ENCODE measurements at regions not wholly inside any gene's neighbourhood (a gene's known extent, or its start where the extent isn't known, plus 50 kb on each side); places are given as distances from the start of the nearest gene placed in this dataset.

DNA sequence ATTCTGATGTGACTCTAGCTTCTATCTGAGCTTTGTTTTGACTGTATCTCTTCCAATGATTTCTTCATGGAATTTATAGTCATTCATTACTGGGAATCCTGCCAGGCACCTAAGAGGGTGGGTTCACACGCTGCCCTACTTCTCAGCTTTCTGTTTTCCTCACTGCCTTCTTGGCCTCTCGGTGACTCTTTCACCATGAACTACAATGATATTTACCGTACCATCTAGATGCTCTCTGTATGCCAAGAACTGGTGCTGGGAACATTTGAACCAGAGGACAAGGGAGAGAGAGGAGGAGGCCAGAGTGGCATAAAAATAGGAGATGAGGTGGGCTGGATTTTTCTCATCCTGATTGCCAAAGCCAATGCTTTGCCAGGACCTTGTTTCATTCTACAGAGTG, 280.0 kb upstream of the P2RY1 start:
- TF ChIP-seq POLR2A (IDR thresholded peaks at IDR 0.05): no peak
- TF ChIP-seq, protein P1, sequence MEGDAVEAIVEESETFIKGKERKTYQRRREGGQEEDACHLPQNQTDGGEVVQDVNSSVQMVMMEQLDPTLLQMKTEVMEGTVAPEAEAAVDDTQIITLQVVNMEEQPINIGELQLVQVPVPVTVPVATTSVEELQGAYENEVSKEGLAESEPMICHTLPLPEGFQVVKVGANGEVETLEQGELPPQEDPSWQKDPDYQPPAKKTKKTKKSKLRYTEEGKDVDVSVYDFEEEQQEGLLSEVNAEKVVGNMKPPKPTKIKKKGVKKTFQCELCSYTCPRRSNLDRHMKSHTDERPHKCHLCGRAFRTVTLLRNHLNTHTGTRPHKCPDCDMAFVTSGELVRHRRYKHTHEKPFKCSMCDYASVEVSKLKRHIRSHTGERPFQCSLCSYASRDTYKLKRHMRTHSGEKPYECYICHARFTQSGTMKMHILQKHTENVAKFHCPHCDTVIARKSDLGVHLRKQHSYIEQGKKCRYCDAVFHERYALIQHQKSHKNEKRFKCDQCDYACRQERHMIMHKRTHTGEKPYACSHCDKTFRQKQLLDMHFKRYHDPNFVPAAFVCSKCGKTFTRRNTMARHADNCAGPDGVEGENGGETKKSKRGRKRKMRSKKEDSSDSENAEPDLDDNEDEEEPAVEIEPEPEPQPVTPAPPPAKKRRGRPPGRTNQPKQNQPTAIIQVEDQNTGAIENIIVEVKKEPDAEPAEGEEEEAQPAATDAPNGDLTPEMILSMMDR (IDR thresholded peaks at IDR 0.05): no peak

All from esophagus squamous epithelium (tissue), 4 donors.